Trophoblast cell (in vitro differentiated cells and primary cell): ENCODE measurements at regions not wholly inside any gene's neighbourhood (a gene's known extent, or its start where the extent isn't known, plus 50 kb on each side); places are given as distances from the start of the nearest gene placed in this dataset.

Experiments used
- DNase-seq, 2 donors: peaks; one replicate each; pipeline ENCODE4 v3.0.0-alpha.2; 2016
- H2AFZ ChIP-seq: 2 replicates; pipeline ENCODE4 v1.6.1; 2013; ENCODE audit warnings: low read length, moderate library complexity, mild to moderate bottlenecking; ENCODE audit not compliant: insufficient read depth, poor library complexity
- H2AK5ac ChIP-seq: 2 replicates; pipeline ENCODE4 v1.6.1; 2013; ENCODE audit warnings: mild to moderate bottlenecking, low read length
- H2BK120ac ChIP-seq: 2 replicates; pipeline ENCODE4 v1.6.1; 2013; ENCODE audit warnings: low read length, mild to moderate bottlenecking, moderate library complexity; ENCODE audit not compliant: insufficient read depth, poor library complexity
- H2BK12ac ChIP-seq: 2 replicates; pipeline ENCODE4 v1.6.1; 2013; ENCODE audit warnings: mild to moderate bottlenecking, low read length, moderate library complexity
- H2BK5ac ChIP-seq: 2 replicates; pipeline ENCODE4 v1.6.1; 2013; ENCODE audit warnings: low read length, low read depth, moderate library complexity, mild to moderate bottlenecking; ENCODE audit not compliant: poor library complexity
- H3K14ac ChIP-seq: 2 replicates; pipeline ENCODE4 v1.6.1; 2013; ENCODE audit warnings: mild to moderate bottlenecking, low read length
- H3K18ac ChIP-seq: 2 replicates; pipeline ENCODE4 v1.6.1; 2013; ENCODE audit warnings: mild to moderate bottlenecking, low read length
- H3K23ac ChIP-seq: 2 replicates; pipeline ENCODE4 v1.6.1; 2013; ENCODE audit warnings: low read length
- H3K27ac ChIP-seq: 2 replicates; pipeline ENCODE4 v1.5.1; 2013; ENCODE audit warnings: low read depth, mild to moderate bottlenecking, inconsistent platforms, low read length, moderate library complexity
- H3K27me3 ChIP-seq: 2 replicates; pipeline ENCODE4 v1.6.1; 2013; ENCODE audit warnings: inconsistent platforms, mild to moderate bottlenecking, low read length, moderate library complexity; ENCODE audit not compliant: insufficient read depth
- H3K36me3 ChIP-seq, 2 experiments: 1 replicate in 1 of 2; 2 replicates in 1 of 2; pipeline ENCODE4 v1.6.1; 2013; ENCODE audit warnings: low read length in 2 of 2, mild to moderate bottlenecking in 2 of 2, moderate library complexity in 1 of 2; ENCODE audit not compliant: insufficient read depth in 2 of 2, control insufficient read depth in 1 of 2
- H3K4ac ChIP-seq: 2 replicates; pipeline ENCODE4 v1.6.1; 2013; ENCODE audit warnings: low read depth, mild to moderate bottlenecking, low read length, moderate library complexity
- H3K4me1 ChIP-seq, 2 experiments: 1 replicate in 1 of 2; 2 replicates in 1 of 2; pipeline ENCODE4 v1.6.1; 2013; ENCODE audit warnings: low read length in 2 of 2, mild to moderate bottlenecking in 2 of 2, moderate library complexity in 1 of 2; ENCODE audit not compliant: insufficient read depth in 2 of 2, control insufficient read depth in 1 of 2
- H3K4me2 ChIP-seq: 2 replicates; pipeline ENCODE4 v1.6.1; 2013; ENCODE audit warnings: inconsistent platforms, mild to moderate bottlenecking, low read length, moderate library complexity
- H3K4me3 ChIP-seq: 2 replicates; pipeline ENCODE4 v1.5.1; 2013; ENCODE audit warnings: mild to moderate bottlenecking, low read depth, low read length, inconsistent platforms
- H3K79me1 ChIP-seq: one replicate; pipeline ENCODE4 v1.6.1; 2013; ENCODE audit warnings: low read length
- H3K79me2 ChIP-seq: 2 replicates; pipeline ENCODE4 v1.6.1; 2013; ENCODE audit warnings: low read length, mild to moderate bottlenecking; ENCODE audit not compliant: control insufficient read depth, insufficient read depth, poor library complexity
- H3K9ac ChIP-seq: 2 replicates; pipeline ENCODE4 v1.6.1; 2013; ENCODE audit warnings: mild to moderate bottlenecking, low read length
- H3K9me3 ChIP-seq: 2 replicates; pipeline ENCODE4 v1.6.1; 2013; ENCODE audit warnings: low read depth, mild to moderate bottlenecking, control low read depth, inconsistent platforms, low read length; ENCODE audit not compliant: insufficient read depth
- H4K12ac ChIP-seq: 2 replicates; pipeline ENCODE4 v1.6.1; 2013; ENCODE audit warnings: low read depth, mild to moderate bottlenecking, low read length, moderate library complexity
- H4K8ac ChIP-seq: 2 replicates; pipeline ENCODE4 v1.6.1; 2013; ENCODE audit warnings: low read depth, mild to moderate bottlenecking, low read length, moderate library complexity
- H4K91ac ChIP-seq: one replicate; pipeline ENCODE4 v1.6.1; 2013; ENCODE audit warnings: low read depth, mild to moderate bottlenecking, low read length, moderate library complexity
- WGBS: extraction: QIAGEN DNeasy Blood & Tissue Kit; methylation state at CpG from one replicate; pipeline ENCODE4 v1.1.7; 2013; ENCODE audit warnings: missing lambda C conversion rate; ENCODE audit not compliant: insufficient read length, insufficient coverage; ENCODE audit errors: extremely low coverage; 5-methylcytosine and 5-hydroxymethylcytosine counted together

GRCh38 chr3:59107856-59108815, 58.3 kb upstream of the CFAP20DC start:
- Histone ChIP-seq H3K14ac (no peak overlapping the region), H2BK5ac (no peak overlapping the region), H3K79me2 (no peaks in the 10 kb centered on the region), H2AFZ (no peak overlapping the region), H3K4ac (no peak overlapping the region), H2BK120ac (no peak overlapping the region), H3K23ac (no peak overlapping the region), H3K18ac (no peak overlapping the region), H3K27me3 (no peaks in the 10 kb centered on the region), H4K8ac (no peak overlapping the region), H2BK12ac (no peak overlapping the region), H3K9ac (no peak overlapping the region), H3K36me3 (no peaks in the 10 kb centered on the region), H3K4me3 (no peak overlapping the region), H4K91ac (no peak overlapping the region), H3K4me1 (no peaks in the 10 kb centered on the region), H2AK5ac (no peak overlapping the region), H3K4me2 (no peak overlapping the region), H3K27ac (no peak overlapping the region), H3K79me1 (no peaks in the 10 kb centered on the region), H4K12ac (no peak overlapping the region), H3K9me3 (no peaks in the 10 kb centered on the region)
- DNase-seq: no peak
- no CpG with 5 or more reads among the region's 5 CpGs for WGBS

GRCh38 chr3:59106085-59106648, 56.3 kb upstream of the CFAP20DC start:
- H2BK5ac ChIP-seq: no peak overlapping the region
- no peak overlapping the region for H4K8ac ChIP-seq
- H3K79me2 ChIP-seq: no peaks in the 10 kb centered on the region
- H3K18ac ChIP-seq: no peak overlapping the region
- no peaks in the 10 kb centered on the region for H3K4me1 ChIP-seq
- H3K9ac ChIP-seq: no peak overlapping the region
- no peak overlapping the region for H3K27ac ChIP-seq
- no peak overlapping the region for H3K4me3 ChIP-seq
- H3K36me3 ChIP-seq: no peaks in the 10 kb centered on the region
- no peak overlapping the region for H3K4ac ChIP-seq
- no CpG with 5 or more reads among the region's 1 CpG for WGBS
- peak; percentile 32 to 37 for DNase-seq
- no peak overlapping the region for H3K23ac ChIP-seq
- H2AK5ac ChIP-seq: no peak overlapping the region
- no peak overlapping the region for H4K91ac ChIP-seq
- H3K27me3 ChIP-seq: no peaks in the 10 kb centered on the region
- H2BK12ac ChIP-seq: no peak overlapping the region
- H3K9me3 ChIP-seq: no peaks in the 10 kb centered on the region
- H4K12ac ChIP-seq: no peak overlapping the region
- H2AFZ ChIP-seq: no peak overlapping the region
- no peak overlapping the region for H2BK120ac ChIP-seq
- no peak overlapping the region for H3K4me2 ChIP-seq
- H3K79me1 ChIP-seq: no peaks in the 10 kb centered on the region
- no peak overlapping the region for H3K14ac ChIP-seq

GRCh38 chr3:59103552-59103951, 53.7 kb upstream of the CFAP20DC start:
- DNase-seq: no peak
- Histone ChIP-seq H3K79me2 (no peaks in the 10 kb centered on the region), H3K4me2 (no peak overlapping the region), H4K8ac (no peak overlapping the region), H3K79me1 (no peaks in the 10 kb centered on the region), H3K9me3 (no peaks in the 10 kb centered on the region), H3K4ac (no peak overlapping the region), H2BK120ac (no peak overlapping the region), H2BK12ac (no peak overlapping the region), H3K18ac (no peak overlapping the region), H3K4me3 (no peak overlapping the region), H3K23ac (no peak overlapping the region), H2BK5ac (no peak overlapping the region), H2AFZ (no peak overlapping the region), H3K27ac (no peak overlapping the region), H4K91ac (no peak overlapping the region), H3K27me3 (no peaks in the 10 kb centered on the region), H3K4me1 (no peaks in the 10 kb centered on the region), H3K9ac (no peak overlapping the region), H4K12ac (no peak overlapping the region), H3K36me3 (no peaks in the 10 kb centered on the region), H2AK5ac (no peak overlapping the region), H3K14ac (no peak overlapping the region)
- WGBS: no CpG with 5 or more reads among the region's 1 CpG

- no peak overlapping the region for H2AFZ ChIP-seq
- no peak overlapping the region for H4K12ac ChIP-seq
- no peak overlapping the region for H4K8ac ChIP-seq
- H2BK120ac ChIP-seq: no peak overlapping the region
- no peaks in the 10 kb centered on the region for H3K4me1 ChIP-seq
- no peak overlapping the region for H3K18ac ChIP-seq
- H3K4me3 ChIP-seq: no peak overlapping the region
- H4K91ac ChIP-seq: no peak overlapping the region
- H3K27ac ChIP-seq: no peak overlapping the region
- no peak overlapping the region for H3K4ac ChIP-seq
- no peak overlapping the region for H3K23ac ChIP-seq
- no peak overlapping the region for H2BK5ac ChIP-seq
- no peaks in the 10 kb centered on the region for H3K79me2 ChIP-seq
- H2AK5ac ChIP-seq: no peak overlapping the region
- H3K79me1 ChIP-seq: no peaks in the 10 kb centered on the region
- no peaks in the 10 kb centered on the region for H3K9me3 ChIP-seq
- WGBS: no CpG with 5 or more reads among the region's 4 CpGs
- no peaks in the 10 kb centered on the region for H3K36me3 ChIP-seq
- no peak overlapping the region for H3K14ac ChIP-seq
- H3K4me2 ChIP-seq: no peak overlapping the region
- H2BK12ac ChIP-seq: no peak overlapping the region
- no peak overlapping the region for H3K9ac ChIP-seq
- H3K27me3 ChIP-seq: no peaks in the 10 kb centered on the region
- peak; percentile 79 to 80 for DNase-seq
These were observed 51.5 kb upstream of the CFAP20DC start for GRCh38 chr3:59101231-59101736.
